ENCODE measurements at regions not wholly inside any gene's neighbourhood (a gene's known extent, or its start where the extent isn't known, plus 50 kb on each side); places are given as distances from the start of the nearest gene placed in this dataset.

DNA sequence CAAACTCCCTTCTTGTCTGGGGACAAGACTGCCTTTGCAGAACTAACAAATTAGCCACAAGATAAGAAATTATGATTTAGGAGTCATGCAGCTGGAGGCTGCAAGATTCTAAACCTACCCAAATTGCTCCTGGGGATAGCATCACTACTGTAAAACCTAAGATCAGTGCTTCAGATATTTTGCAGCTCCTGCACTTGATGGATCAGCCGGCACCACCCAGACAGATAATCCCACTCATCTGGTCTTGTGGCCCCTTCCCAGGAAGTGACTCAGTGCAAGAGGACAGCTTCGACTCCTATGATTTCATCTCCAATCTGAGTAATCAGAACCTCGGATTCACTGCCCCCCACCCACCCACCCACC, 181.9 kb downstream of the AKR1D1 start:
- peak; percentile 7 for DNase-seq

DNA sequence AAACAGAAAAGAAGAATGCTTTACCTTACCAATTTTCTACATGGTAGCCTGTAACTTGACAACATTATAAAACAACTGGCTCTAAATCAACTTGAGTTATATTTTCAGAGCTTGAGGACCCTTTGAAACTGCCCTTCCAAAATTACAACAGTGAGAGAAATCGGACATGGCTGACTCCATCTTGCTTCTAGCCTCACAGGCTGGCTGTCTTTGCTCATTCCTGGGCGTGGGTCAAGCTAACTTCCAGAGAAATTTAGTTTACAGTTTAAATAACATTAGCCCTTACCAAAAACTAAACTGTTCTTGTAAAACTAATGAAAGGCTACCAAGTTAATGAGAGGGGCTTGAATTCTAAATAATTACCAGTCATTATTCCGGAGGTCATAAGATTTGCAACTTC, 183.4 kb downstream of the AKR1D1 start:
- DNase-seq = no peak

DNA sequence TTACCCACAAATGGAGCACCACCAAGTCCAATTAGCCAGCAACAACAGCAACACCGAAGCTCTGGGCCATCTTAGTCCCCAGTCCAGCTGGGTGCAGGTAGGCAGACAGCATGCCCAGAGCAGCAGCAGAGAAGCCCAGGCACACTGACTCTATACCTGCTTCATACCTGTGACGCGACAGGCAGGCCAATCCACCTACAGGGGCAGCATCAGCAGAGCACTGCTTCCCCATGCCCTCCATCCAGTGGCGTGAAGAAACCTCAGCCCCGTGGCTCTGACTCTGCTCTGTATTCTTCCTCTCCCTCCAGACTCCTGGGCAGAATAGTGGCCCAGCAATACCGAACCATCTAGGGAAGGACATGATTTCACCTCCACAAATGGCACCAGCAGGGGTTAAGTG, 191.7 kb downstream of the AKR1D1 start:
- DNase-seq = no peak

DNA sequence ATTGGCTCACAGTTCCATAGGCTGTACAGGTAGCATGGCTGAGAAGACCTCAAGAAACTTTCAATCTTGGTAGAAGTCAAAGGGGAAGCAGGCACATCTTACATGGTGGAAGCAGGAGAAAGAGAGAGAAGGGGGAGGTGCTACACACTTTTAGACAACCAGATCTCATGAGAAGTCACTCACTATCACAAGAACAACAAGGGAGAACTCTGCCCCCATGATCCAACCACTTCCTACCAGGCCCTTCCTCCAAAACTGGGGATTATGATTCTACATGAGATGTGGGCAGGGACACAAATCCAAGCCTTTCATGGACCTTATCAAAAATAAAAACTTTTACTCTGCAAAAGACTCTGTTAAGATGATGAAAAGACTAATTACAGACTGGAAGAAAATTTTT, 183.2 kb upstream of the TRIM24 start:
- DNase-seq = no peak

DNA sequence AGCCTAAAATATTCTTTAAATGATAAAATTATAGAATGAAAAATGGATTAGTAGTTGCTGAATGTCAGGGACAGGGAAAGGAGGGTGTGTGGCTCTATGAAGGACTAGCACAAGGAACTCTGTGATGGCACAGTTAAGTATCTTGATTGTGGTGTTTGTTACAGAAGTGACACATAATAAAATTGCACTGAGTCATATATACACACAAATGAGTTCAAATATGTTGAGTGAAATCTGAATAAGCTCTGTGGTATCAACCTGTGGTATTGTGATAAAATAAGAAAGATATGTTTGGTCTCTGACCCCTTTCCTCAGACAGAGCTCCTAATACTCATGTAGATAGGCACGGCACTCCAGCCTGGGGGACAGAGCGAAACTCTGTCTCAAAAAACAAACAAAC, 181.5 kb upstream of the TRIM24 start:
- no peak for DNase-seq

DNA sequence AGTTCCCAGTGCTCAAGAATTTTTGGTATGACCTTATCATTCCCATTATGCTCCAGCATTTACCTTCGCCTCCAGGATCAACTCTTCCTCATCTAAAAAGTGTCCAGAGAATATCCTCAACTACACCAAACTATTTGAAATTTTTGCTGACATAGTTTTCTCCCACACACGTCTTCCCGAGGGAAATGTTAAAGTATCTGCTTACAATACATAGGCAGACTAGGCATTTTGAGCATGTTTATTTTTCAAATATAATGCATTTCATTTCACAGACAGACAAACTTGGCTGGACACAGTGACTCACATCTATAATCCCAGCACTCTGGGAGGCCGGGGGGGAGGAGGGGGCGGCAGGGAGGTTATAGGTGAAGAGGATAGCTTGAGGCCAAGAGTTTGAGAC, 177.1 kb upstream of the TRIM24 start:
- no peak for DNase-seq

DNA sequence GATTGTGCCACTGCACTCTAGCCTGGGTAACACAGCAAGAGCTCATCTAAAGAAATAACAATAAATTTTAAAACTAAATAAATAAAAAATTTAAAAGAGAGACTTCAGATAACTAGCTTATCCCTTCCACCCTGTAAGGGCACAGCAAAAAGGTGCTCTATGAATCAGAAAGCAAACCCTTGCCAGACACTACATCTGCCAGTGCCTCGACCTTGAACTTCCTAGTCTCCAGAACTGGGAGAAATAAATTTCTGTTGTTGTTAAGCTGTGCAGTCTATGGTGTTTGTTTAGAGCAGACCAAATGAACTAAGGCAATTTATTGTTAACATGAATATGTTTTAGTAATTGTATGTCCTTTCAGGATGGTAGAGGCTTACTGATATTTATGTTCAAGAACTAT, 174.9 kb upstream of the TRIM24 start:
- DNase-seq = no peak

DNA sequence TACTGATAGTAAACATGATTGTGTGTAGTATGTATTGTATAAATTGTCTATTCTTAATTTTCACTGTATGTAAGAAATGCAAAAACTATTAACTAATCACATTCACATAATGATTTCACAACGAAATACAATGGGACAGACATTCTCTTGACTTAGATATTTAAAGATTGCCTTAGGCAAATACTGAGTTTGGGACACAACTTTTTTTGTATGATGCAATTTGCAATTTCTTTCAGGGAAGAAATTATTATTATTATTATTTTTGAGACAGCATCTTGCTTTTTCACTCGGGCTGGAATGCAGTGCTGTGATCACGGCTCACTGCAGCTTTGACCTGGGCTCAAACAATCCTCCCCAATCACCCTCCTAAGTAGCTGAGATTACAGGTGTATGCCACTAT, 173.2 kb upstream of the TRIM24 start:
- DNase-seq = no peak

DNA sequence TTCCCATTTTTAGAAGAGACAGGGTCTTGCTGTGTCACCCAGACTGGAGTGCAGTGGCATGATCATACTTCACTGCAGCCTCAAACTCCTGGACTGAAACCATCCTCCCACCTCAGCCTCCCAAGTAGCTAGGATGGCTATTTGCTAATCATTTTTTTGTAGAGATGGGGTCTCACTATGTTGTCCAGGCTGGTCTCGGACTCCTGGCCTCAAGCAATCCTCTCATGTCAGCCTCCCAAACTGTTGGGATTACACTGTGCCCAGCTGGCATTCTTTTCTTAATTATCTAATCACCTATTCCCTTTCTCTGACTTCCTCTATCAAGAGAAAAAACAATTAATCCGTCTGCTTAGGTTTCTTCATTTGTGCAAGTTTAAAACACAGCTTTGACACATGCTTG, 172.5 kb upstream of the TRIM24 start:
- DNase-seq = no peak

DNA sequence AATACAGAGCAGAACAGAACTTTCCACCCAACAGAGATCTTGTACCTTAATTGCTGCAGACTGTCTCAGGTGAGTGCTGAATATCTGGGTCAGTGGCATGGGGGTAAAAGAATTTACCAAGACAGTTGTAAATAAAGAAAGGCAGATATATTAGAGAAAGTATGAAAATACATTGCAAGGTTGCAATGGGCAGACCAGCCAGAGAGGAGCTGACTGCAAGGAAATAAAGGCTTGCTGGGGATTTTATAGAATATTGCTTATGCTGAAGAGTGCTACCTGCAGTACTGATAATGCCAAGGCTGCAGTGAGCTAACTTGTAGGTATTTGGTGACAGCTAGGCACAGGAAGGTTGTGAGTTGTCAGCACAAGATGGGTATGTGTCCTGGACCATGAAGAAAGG, 171.0 kb upstream of the TRIM24 start:
- no peak for DNase-seq

DNA sequence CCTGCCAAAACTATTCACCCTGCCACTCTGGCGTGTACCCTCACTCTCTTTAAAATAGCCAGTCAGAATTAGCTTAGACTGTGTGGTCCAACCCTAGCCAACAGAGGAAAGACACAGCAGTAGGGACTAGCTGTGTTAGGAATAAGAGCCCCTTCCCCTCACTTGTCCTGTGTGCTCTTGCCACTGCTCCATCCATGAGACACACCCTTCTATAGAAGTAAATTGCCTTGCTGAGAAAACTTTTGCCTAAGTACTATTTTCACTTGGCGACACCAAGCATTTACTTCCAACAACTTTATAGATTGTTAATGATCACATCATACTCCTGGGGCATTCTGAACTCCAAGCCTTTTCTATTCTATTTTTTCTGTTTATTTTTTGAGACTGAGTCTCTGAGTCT, 170.2 kb upstream of the TRIM24 start:
- DNase-seq = no peak

DNA sequence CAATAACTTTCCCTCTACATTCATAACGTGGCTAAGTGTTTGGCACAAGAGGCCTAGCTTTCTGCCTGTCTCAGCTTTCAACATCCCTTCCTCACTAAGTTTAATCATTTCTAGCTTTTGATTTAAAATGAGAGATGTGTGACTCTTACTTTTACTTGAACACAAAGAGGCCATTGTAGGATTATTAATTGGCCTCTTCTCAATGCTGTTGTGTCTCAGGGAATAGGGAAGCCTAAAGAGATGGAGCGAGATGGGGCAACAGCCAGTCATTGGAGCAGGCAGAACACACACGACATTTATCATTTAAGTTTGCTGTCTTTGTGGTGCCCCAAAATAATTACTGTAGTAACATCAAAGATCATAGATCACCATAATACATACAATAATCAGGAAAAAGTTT, 167.1 kb upstream of the TRIM24 start:
- no peak for DNase-seq

DNA sequence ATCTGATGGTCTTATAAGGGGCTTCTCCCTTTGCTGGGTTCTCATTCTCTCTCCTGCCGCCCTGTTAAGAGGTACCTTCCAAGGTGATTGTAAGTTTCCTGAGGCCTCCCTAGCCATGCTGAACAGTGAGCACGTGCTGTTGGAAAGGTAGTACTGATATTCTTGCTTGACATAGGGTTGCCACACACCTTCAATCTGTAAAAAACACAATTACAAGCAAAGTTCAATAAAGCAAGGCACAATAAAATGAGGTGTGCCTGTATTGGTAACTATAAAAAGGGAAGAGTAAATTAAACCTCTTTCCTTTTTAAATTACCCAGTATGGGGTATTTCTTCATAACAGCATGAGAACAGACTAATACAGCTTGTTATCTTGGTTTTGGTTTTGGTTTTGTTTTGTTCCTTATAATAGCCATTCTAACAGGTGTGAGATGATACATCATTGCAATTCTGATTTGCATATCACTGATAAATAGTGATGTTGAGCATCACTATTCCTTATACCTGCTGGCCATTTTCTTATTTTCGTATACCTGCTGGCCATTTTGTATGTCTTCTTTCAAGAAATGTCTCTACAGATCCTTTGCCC, 164.9 kb upstream of the TRIM24 start:
- DNase-seq = peak; percentile 29

DNA sequence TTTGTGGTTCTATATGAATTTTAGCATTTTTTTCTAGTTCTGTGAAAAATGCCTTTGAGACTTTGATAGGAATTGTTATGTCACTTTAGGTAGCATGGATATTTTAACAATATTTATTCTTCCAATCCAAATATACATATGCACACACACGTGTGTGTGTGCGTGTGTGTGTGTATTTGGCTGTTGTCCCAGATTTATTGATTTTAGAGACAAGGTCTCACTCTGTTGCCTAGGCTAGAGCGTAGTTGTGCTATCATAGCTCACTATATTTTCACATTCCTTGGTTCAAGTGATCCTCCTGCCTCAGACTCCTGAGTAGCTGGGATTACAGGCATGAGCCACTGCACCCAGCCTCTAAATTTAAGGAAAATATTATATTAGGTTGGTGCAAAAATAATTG, 162.5 kb upstream of the TRIM24 start:
- DNase-seq = no peak

DNA sequence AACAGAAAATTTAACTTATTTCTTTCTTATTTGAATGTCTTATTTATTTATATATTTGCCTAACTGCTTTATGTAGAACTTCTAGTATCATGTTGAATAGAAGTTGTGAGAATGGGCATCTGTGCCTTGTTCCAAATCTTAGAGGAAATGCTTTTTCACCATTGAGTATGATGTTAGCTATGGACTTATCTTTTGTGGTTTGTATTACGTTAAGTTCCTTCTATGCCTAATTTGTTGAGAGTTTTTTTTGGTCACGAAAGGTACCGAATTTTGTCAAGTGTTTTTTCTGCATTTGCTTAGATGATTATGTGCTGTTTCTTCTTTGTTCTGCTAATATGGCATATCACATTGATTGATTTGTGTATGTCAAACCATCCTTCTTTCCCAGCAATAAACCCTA, 161.0 kb upstream of the TRIM24 start:
- peak; percentile 63 for DNase-seq

DNA sequence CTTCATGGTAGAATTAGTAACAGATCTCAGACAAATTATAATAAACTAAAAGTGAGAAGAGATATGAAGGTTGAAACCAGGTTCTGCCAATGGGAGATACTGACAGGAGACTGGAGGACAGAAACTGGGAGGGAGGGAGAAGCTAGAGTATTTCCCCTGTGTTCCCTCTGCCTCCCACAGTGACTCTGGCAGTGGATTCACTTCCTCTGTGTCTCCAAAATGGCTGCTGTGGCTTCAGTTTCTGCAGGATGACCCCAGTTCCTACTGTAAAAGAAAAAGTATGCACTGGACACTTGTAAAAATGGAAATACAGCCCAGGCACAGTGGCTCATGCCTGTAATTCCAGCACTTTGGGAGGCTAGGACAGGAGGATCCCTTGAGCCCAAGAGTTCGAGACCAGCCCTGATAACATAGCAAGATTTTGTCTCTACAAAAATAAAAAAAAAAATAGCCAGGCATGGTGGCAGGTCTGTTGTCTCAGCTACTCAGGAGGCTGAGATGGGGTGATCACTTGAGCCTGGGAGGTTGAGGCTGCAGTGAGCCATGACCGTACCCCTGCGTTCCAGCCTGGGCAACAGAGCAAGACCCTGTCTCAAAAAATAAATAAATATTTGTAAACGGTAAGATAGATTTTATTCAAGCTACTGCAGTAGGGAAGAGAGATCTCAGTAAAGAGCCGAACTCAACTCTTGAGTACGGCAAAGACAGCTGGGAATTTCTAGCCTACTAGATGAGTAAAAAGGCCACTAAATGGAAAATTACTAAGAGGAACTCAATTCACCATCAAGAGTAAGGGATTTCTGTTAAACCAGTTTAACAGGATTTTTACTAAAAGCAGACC, 156.6 kb upstream of the TRIM24 start:
- DNase-seq = no peak

DNA sequence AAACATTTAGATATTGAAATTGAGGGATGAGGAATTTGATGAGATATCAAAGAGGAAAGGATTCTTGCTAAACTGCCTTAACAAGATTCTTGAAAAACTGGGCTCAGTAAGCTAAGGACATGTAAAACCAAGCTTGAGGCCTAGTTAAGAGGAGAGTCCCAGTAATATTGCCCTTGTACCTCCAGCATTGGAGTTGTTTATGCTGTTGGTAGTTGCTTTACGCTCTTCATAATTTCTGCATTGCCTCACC, 156.1 kb upstream of the TRIM24 start:
- DNase-seq = no peak

DNA sequence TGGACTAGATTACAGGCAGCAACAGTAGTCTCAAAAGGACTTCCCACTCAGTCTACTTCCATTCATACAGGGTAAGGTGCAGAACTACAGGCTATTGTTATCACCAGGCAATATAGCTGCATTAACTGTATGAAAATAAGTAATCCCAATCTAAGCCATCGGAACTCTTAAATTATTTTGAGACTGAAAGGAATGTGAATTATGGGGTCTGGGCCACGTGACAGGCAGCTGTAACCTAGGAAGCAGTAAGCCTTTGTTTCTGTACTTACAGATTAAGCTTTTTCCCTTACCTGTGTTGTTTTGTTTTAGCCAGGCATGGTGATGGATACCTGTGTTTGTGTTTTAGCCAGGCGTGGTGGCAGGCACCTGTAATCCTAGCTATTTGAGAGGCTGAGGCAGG, 152.4 kb upstream of the TRIM24 start:
- DNase-seq = no peak

DNA sequence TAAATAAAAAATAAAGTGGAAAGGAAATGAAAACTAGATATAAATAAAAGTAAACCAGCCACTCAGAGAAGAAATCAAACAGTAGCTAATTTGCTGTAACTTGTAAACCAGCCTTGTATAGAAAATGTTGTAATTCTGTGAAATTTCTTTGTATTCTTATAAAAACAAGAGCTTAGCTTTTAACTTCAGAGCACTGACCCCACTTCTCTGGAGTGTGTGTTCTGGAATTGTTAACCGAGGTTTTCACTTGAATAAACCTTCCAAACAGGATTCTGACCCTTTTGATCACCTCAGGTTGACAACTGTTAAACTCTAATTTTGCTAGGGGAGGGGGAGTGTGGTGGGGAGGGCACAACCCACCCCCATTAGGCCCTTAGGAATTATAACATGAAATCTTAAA, 151.9 kb upstream of the TRIM24 start:
- no peak for DNase-seq

DNA sequence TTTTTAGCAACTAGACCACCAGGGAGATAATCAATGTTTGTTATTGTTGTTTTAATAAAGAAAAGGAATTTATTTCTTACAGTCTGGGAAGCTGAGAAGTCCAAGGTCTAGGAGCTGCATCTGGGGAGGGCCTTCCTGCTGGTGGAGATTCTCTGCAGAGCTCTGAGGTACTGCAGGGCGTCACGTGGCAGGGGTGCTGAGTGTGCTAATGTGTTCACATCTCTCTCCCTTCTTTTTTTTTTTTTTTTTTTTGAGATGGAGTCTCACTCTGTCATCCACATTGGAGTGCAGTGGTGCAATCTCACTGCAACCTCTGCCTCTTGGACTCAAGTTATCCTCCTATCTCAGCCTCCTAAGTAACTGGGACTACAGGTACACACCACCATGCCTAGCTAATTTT, 150.9 kb upstream of the TRIM24 start:
- no peak for DNase-seq

DNA sequence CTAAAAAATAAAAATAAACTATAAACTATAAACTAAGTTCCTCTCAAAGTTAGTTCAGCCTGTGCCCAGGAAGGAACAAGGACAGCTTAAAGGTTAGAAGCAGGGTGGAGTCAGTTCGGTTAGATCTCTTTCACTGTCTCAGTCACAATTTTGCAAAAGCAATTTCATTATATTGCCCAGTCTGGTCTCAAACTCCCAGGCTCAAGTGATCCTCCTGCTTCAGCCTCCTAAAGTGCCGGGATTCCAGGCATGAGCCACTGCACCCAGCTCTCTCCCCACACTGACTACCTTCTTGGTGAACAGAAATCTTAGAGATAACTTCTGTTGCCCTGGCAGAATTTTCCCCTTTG, 146.3 kb upstream of the TRIM24 start:
- DNase-seq = no peak

DNA sequence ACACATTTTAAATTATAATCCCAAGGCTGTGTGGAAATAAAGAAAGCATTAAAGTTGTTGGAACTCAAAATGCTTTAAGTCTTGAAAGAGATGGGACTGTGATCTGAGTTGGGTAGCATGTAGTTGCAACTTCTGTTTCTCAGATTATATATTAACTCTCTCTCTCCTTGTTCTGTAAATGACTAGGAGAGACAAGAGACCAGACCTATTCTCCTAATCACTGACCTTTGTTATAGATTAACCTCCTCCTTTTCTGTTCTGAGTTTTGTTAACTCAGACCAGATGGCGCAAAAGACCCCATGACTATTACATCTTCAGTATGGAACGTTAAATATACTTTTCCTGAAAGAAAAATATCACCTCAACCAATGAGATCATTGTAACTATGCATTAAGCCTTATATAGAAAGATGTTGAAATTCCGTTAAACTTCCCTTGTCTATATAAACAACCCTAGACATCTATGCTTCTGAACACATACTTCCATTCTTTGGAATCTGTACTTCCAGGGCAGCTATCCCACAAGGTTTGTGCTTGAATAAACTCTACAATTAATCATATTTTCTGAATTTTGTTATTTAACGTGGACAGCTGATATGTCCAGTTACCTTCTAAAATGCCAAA, 143.5 kb upstream of the TRIM24 start:
- DNase-seq = no peak

DNA sequence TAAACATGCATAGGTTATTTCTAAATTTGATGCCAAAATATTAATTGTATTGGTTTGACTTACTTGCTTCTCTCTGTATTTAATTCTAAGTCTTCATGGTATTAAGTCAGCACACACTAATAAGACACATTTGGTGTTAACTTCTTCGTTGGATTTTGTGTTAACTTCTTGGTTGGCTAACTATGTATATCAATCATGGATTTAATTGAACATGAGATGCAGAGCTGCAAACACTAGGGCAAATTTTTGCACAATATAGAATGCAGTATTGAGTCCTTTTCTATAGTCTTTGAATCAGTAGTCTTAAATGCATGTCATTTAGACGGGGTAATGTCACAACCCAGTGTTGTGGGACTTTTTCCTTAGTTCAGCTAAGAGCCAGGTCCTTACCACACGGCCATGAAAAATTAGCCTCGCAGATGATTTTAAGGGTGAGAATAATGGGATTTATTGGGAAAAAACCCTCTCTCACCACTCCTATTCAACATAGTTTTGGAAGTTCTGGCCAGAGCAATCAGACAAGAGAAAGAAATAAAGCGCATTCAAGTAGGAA, 142.9 kb upstream of the TRIM24 start:
- DNase-seq = no peak

DNA sequence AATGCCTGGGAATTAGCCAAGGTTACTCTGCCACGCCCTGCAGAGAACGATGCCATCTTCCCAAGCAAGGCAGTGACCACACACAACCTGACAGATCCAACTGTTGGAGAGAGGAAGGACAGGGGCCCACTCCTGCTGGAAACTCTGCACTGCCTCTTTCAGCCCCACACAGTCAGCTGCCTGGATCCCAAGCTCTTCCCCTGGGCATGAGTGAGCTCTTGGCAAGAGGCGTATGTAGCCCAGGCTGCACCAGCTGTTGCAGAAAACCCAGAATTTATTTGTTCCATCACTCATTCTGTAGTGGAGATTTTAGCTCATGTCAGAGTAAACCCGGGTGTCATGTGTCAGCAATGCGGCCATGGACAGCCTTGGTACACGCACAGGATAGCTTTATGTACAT, 135.1 kb upstream of the TRIM24 start:
- DNase-seq = no peak

DNA sequence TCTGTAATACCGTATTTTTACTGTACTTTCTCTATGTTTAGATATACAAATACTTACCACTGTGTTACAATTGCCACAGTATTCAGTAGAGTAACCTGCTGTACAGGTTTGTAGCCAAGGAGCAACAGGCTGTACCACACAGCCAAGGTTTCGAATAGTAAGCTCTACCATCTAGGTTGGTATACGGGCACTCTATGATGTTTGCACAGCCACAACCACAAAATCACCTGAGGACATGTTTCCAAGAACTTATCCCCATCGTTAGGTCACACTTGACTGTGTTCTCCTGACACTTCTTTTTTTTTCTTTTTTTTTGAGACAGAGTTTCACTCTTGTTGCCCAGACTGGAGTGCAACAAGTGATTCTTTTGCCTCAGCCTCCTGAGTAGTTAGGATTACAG, 134.6 kb upstream of the TRIM24 start:
- no peak for DNase-seq

Measured in hematopoietic multipotent progenitor cell treated with erythropoietin and hydrocortisone succinate and interleukin-3 and kit ligand, for 6 days (in vitro differentiated cells).